HG03469 (cell line): ENCODE measurements at regions not wholly inside any gene's neighbourhood (a gene's known extent, or its start where the extent isn't known, plus 50 kb on each side); places are given as distances from the start of the nearest gene placed in this dataset.
A peak's percentile ranks its signal among the peaks of the same experiment; 100 is the strongest.
"Not testable (repeated sequence)": the region's sequence is repeated elsewhere in the genome, so short reads cannot be mapped to it uniquely, and the experiment has no call there.

ENCODE experiments used
- ATAC-seq: cut with Tn5 transposase; IDR thresholded peaks from one replicate; pipeline ENCODE4 v1.9.1; 2021; ENCODE audit warnings: mild to moderate bottlenecking, moderate library complexity, moderate number of reproducible peaks; ENCODE audit not compliant: unreplicated experiment

- no peak for ATAC-seq
Measured at GRCh38 chr14:53620890-53621289, 335.7 kb downstream of the BMP4 start.

- no peak for ATAC-seq
Measured at GRCh38 chr14:53620317-53620716, 336.3 kb downstream of the BMP4 start.

GRCh38 chr14:53619691-53620231 lies 336.9 kb downstream of the BMP4 start:
- no peak for ATAC-seq

- ATAC-seq = not testable (repeated sequence)
Measured at GRCh38 chr14:53616536-53616935, 340.1 kb downstream of the BMP4 start.

GRCh38 chr14:53615252-53615651 lies 341.4 kb downstream of the BMP4 start:
- no peak for ATAC-seq

GRCh38 chr14:53613404-53614253 lies 343.0 kb downstream of the BMP4 start:
- peak; percentile 93 for ATAC-seq

GRCh38 chr14:53610947-53611346 lies 345.7 kb downstream of the BMP4 start:
- no peak for ATAC-seq

GRCh38 chr14:53609009-53609408 lies 347.6 kb downstream of the BMP4 start:
- ATAC-seq = no peak

GRCh38 chr14:53608369-53608768 lies 348.3 kb downstream of the BMP4 start:
- no peak for ATAC-seq

GRCh38 chr14:53606203-53606602 lies 350.4 kb downstream of the BMP4 start:
- ATAC-seq = no peak

GRCh38 chr14:53605562-53605961 lies 351.1 kb downstream of the BMP4 start:
- ATAC-seq = no peak

- no peak for ATAC-seq
Measured at GRCh38 chr14:53603994-53604393, 352.6 kb downstream of the BMP4 start.

- ATAC-seq = no peak
Measured at GRCh38 chr14:53601409-53601808, 355.2 kb downstream of the BMP4 start.

- ATAC-seq = no peak
Measured at GRCh38 chr14:53599221-53599945, 357.2 kb downstream of the BMP4 start.

GRCh38 chr14:53596853-53597525 lies 359.6 kb downstream of the BMP4 start:
- no peak for ATAC-seq

GRCh38 chr14:53591816-53592215 lies 364.8 kb downstream of the BMP4 start:
- no peak for ATAC-seq

GRCh38 chr14:53581504-53581903 lies 375.1 kb downstream of the BMP4 start:
- no peak for ATAC-seq

- no peak for ATAC-seq
Measured at GRCh38 chr14:53571641-53572328, 384.8 kb downstream of the BMP4 start.

GRCh38 chr14:53570411-53571387 lies 385.9 kb downstream of the BMP4 start:
- peak; percentile 94 for ATAC-seq

- no peak for ATAC-seq
Measured at GRCh38 chr14:53569446-53569845, 387.2 kb downstream of the BMP4 start.
